Body of pancreas (tissue), 4 donors: ENCODE measurements at regions not wholly inside any gene's neighbourhood (a gene's known extent, or its start where the extent isn't known, plus 50 kb on each side); places are given as distances from the start of the nearest gene placed in this dataset.

Experiments used
- ATAC-seq: fragments of 150-250 bp; one replicate; pipeline ENCODE4 v1.9.1; 2016
- DNase-seq, 4 donors: peaks; one replicate each; pipeline ENCODE4 v3.0.0-alpha.2; 2019
- H3K27ac ChIP-seq, 4 donors: fragments of 200-600 bp; sonication (generic); 1 replicate in 3 of 4; 2 replicates in 1 of 4; pipeline versions ENCODE4 v1.5.1 to v1.6.1; 2016 to 2019; ENCODE audit warnings: mild to moderate bottlenecking in 1 of 4, mixed read lengths in 1 of 4, moderate library complexity in 1 of 4
- H3K27me3 ChIP-seq, 2 donors: fragments of 200-600 bp; sonication (generic); one replicate each; pipeline ENCODE4 v1.6.0; 2016; ENCODE audit warnings: mild to moderate bottlenecking in 1 of 2
- H3K36me3 ChIP-seq, 2 donors: fragments of 200-600 bp; sonication (generic); replicated peaks in 1 of 2; 2 replicates each; pipeline ENCODE4 v1.5.1; 2016; ENCODE audit warnings: low read depth in 2 of 2; ENCODE audit not compliant: insufficient read depth in 1 of 2
- H3K4me1 ChIP-seq: fragments of 200-600 bp; sonication (generic); one replicate; pipeline ENCODE4 v1.6.0; 2016
- H3K4me3 ChIP-seq, 2 donors: fragments of 200-600 bp; sonication (generic); 1 replicate in 1 of 2; 2 replicates in 1 of 2; pipeline ENCODE4 v1.5.1; 2016 to 2019
- H3K9me3 ChIP-seq, 3 donors: fragments of 200-600 bp; sonication (generic); 1 replicate in 2 of 3; 2 replicates in 1 of 3; pipeline ENCODE4 v1.5.1; 2016
- POLR2A ChIP-seq, 3 donors: fragments of 450-650 bp; IDR thresholded peaks; one replicate each; pipeline ENCODE4 v1.6.1; 2016; ENCODE audit warnings: antibody characterized with exemption in 3 of 3, mild to moderate bottlenecking in 2 of 3
- WGBS, 2 donors: methylation state at CpG; one replicate each; pipeline ENCODE4 v1.1.5; 2017; 5-methylcytosine and 5-hydroxymethylcytosine counted together
- intact Hi-C: fragments of 100-400 bp; cut with DNase I; formaldehyde crosslinking; loops from one replicate; pipeline ENCODE4 v1.15.1; 2023
- TF ChIP-seq, protein P1 (sequence below), 7 experiments: fragments of 450-650 bp in 4 of 7; fragments of 200-600 bp in 3 of 7; sonication (generic) in 3 of 7; IDR thresholded peaks; one replicate each; pipeline ENCODE4 v1.5.1; 2016 to 2019; ENCODE audit warnings: antibody characterized with exemption in 7 of 7

DNA sequence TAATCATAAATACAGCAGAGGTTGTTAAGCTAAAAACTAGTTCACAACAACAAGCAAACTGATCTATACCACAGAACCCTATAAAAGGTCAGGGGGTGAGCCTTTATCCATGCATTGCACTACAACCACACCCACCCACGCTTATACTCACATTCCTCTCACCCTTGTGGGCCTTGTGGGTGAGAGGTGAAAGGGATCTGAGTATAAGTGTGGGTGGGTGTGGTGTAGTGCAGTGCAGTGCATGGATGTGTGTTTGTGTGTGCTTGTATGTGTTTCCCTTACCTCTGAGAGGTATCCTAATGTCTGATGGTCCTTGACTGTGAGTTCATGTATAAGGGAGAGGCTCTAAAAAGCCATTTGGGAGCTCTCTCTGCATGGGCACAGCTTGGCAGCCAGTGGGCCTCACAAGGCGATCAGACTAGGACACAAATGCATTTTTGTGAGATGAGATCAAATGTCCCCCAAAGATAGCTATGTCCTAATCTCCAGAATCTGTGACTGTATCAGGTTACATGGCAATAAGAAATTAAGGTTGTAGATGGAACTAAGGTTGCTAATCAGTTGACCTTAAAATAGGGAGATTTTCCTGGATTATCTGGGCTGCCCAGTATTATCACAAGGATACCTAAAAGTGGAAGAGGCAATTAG, 95.5 kb upstream of the DPT start:
- H3K4me3 ChIP-seq: no peak overlapping the region
- no peaks in the 10 kb centered on the region for H3K9me3 ChIP-seq
- H3K27me3 ChIP-seq: no peaks in the 10 kb centered on the region
- no peaks in the 10 kb centered on the region for H3K4me1 ChIP-seq
- intact Hi-C loops: no loop called here
- no peak for TF ChIP-seq POLR2A (IDR thresholded peaks at IDR 0.05)
- TF ChIP-seq, protein P1, sequence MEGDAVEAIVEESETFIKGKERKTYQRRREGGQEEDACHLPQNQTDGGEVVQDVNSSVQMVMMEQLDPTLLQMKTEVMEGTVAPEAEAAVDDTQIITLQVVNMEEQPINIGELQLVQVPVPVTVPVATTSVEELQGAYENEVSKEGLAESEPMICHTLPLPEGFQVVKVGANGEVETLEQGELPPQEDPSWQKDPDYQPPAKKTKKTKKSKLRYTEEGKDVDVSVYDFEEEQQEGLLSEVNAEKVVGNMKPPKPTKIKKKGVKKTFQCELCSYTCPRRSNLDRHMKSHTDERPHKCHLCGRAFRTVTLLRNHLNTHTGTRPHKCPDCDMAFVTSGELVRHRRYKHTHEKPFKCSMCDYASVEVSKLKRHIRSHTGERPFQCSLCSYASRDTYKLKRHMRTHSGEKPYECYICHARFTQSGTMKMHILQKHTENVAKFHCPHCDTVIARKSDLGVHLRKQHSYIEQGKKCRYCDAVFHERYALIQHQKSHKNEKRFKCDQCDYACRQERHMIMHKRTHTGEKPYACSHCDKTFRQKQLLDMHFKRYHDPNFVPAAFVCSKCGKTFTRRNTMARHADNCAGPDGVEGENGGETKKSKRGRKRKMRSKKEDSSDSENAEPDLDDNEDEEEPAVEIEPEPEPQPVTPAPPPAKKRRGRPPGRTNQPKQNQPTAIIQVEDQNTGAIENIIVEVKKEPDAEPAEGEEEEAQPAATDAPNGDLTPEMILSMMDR (IDR thresholded peaks at IDR 0.05): no peak
- ATAC-seq (no peak), DNase-seq (no peak)
- 72 to 89% methylated on average over 2 of the region's 2 CpGs for WGBS, 2 donors
- H3K36me3 ChIP-seq: no peaks in the 10 kb centered on the region
- H3K27ac ChIP-seq: no peak overlapping the region

DNA sequence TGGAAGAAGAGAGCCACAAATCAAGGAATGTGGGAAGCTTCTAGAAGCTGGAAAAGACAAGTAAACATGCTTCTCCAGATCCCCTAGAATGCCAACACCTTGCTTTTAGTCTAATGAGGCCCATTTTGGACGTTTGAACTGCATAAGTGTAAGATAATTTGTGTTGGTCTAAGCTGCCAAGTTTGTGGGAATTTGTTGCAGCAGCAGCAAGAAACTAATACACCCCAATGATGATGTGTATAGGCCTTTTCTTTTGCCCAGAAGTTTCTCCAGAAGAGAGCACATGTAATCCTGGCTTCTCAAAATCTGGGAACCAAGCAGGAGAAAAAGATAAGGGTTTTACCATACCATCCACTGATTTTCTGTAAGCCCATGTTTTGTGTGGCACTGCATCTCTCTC, 96.1 kb upstream of the DPT start:
- no peaks in the 10 kb centered on the region for H3K27me3 ChIP-seq
- DNase-seq (no peak), ATAC-seq (no peak)
- no peaks in the 10 kb centered on the region for H3K4me1 ChIP-seq
- TF ChIP-seq, protein P1 (IDR thresholded peaks at IDR 0.05): no peak
- no peak for TF ChIP-seq POLR2A (IDR thresholded peaks at IDR 0.05)
- intact Hi-C loops: no loop called here
- H3K9me3 ChIP-seq: no peaks in the 10 kb centered on the region
- H3K4me3 ChIP-seq: no peak overlapping the region
- no peak overlapping the region for H3K27ac ChIP-seq
- WGBS, 2 donors: 36 to 37% methylated on average over 1 of the region's 1 CpG
- no peaks in the 10 kb centered on the region for H3K36me3 ChIP-seq

DNA sequence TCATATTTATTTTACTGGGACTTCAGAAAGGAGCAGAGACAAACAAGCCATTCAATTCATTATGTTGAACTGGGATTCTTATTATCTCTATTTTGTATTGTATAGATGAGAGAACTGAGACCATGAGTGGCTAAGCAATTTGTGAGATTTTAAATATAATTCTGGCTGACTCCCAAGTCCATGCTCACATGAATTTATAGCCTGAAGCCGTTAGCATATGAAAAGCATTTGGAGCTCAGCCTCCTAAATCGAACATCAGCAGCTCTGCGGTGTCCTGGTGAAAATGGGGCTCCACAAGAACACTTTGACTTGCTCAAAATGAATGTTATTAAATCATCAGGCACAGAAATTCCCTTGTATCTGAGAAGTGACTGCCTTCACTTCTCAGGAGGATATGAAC, 96.8 kb upstream of the DPT start:
- H3K4me1 ChIP-seq: peaks cover 6% of the 10 kb centered on the region
- no peaks in the 10 kb centered on the region for H3K9me3 ChIP-seq
- H3K27me3 ChIP-seq: no peaks in the 10 kb centered on the region
- H3K27ac ChIP-seq: no peak overlapping the region
- H3K36me3 ChIP-seq: no peaks in the 10 kb centered on the region
- no peak for TF ChIP-seq POLR2A (IDR thresholded peaks at IDR 0.05)
- TF ChIP-seq, protein P1 (IDR thresholded peaks at IDR 0.05): no peak
- WGBS, 2 donors: 91 to 93% methylated on average over 3 of the region's 3 CpGs
- no peak overlapping the region for H3K4me3 ChIP-seq
- intact Hi-C loops: no loop called here
- DNase-seq (no peak), ATAC-seq (no peak)

DNA sequence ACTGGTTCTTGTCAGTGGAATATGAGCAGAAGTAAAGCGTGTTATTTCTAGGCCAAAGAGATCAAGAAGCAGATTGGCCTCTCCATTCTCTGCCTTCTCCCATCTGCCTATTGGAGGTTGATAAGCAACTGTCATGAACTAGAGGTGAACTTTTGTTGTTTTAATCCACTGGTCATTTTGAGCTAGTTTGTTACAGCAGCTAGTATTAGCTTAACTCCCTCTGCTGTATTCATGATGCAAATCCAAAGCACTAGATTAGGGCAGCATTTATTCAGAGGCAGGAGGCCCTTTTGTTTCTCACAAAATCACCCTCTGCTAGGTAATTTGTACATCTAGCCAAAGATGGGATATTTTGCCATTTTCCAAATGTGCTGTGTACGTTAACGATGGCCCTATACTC, 97.3 kb upstream of the DPT start:
- Histone ChIP-seq H3K4me3 (no peak overlapping the region), H3K9me3 (no peaks in the 10 kb centered on the region), H3K27ac (no peak overlapping the region), H3K36me3 (no peaks in the 10 kb centered on the region), H3K27me3 (no peaks in the 10 kb centered on the region), H3K4me1 (peaks cover 10% of the 10 kb centered on the region)
- 96 to 97% methylated on average over 3 of the region's 3 CpGs for WGBS, 2 donors
- intact Hi-C loops: no loop called here
- DNase-seq: no peak
- ATAC-seq: no peak
- no peak for TF ChIP-seq POLR2A (IDR thresholded peaks at IDR 0.05)
- TF ChIP-seq, protein P1 (IDR thresholded peaks at IDR 0.05): no peak

DNA sequence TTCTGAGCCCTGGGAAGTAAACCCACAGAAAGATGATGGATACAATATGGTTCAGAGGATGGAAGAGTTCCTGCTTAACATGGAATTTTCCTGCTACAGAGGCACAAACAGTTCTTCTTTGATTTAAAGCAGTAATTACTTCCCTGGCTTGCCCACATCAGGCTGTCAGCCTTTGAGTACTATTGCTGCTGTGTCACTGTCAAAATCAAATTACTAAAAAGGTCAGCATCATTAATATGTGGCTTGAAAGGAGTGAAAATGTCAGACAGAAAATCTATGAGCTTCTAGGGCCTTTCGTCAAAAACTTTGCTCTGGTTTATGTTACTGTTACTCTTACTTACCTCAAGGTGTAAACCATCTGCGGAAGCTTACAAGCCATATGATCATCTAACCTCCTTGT, 98.6 kb upstream of the DPT start:
- DNase-seq (no peak), ATAC-seq (no peak)
- 76 to 82% methylated on average over 2 of the region's 2 CpGs for WGBS, 2 donors
- H3K4me3 ChIP-seq: no peak overlapping the region
- no peaks in the 10 kb centered on the region for H3K9me3 ChIP-seq
- intact Hi-C loops: no loop called here
- TF ChIP-seq POLR2A (IDR thresholded peaks at IDR 0.05): no peak
- TF ChIP-seq, protein P1 (IDR thresholded peaks at IDR 0.05): no peak
- no peaks in the 10 kb centered on the region for H3K36me3 ChIP-seq
- H3K27ac ChIP-seq: no peak overlapping the region
- no peaks in the 10 kb centered on the region for H3K27me3 ChIP-seq
- peaks cover 10% of the 10 kb centered on the region for H3K4me1 ChIP-seq
